MCF 10A (cell line): ENCODE measurements at regions not wholly inside any gene's neighbourhood (a gene's known extent, or its start where the extent isn't known, plus 50 kb on each side); places are given as distances from the start of the nearest gene placed in this dataset.

ENCODE experiments used
- BruUV-seq: library from RNA; stranded (reverse); fragments of 400-500 nt; replicated peaks from 2 replicates; lab custom pipeline; 2021; lab: Mats Ljungman, UMichigan
- CTCF ChIA-PET: fragments of 300-600 bp; sonication (Branson Sonifier 250); formaldehyde crosslinking; extraction: SDS; loops from one replicate; lab custom pipeline; 2021; ENCODE audit warnings: antibody characterized with exemption, inconsistent platforms; lab: Yijun Ruan, JAX
- POLR2A ChIA-PET: fragments of 300-600, 350-650 bp; sonication (Branson Sonifier 250); formaldehyde crosslinking; extraction: SDS; loops from one replicate; lab custom pipeline; 2020; ENCODE audit warnings: antibody characterized with exemption, inconsistent platforms; lab: Yijun Ruan, JAX
- DNase-seq: peaks from one replicate; pipeline ENCODE4 v3.0.0-alpha.2; 2018; ENCODE audit not compliant: unreplicated experiment
- H3K27ac Mint-ChIP-seq: one replicate; pipeline ENCODE4 v1.8.0; 2022; ENCODE audit warnings: mild to moderate bottlenecking, low read depth, mixed read lengths; ENCODE audit not compliant: unreplicated experiment
- H3K27me3 Mint-ChIP-seq: one replicate; pipeline ENCODE4 v1.8.0; 2022; ENCODE audit warnings: mixed read lengths; ENCODE audit not compliant: insufficient read depth, unreplicated experiment
- H3K36me3 Mint-ChIP-seq: one replicate; pipeline ENCODE4 v1.8.0; 2022; ENCODE audit warnings: mild to moderate bottlenecking, moderate library complexity, mixed read lengths; ENCODE audit not compliant: insufficient read depth, unreplicated experiment
- H3K4me1 Mint-ChIP-seq: one replicate; pipeline ENCODE4 v1.8.0; 2022; ENCODE audit warnings: mixed read lengths; ENCODE audit not compliant: insufficient read depth, unreplicated experiment
- H3K4me3 Mint-ChIP-seq: one replicate; pipeline ENCODE4 v1.8.0; 2022; ENCODE audit warnings: mild to moderate bottlenecking, moderate library complexity, mixed read lengths; ENCODE audit not compliant: unreplicated experiment
- H3K9me3 Mint-ChIP-seq: one replicate; pipeline ENCODE4 v1.8.0; 2022; ENCODE audit warnings: mixed read lengths; ENCODE audit not compliant: unreplicated experiment
- CTCF ChIP-seq: fragments of 200-600 bp; IDR thresholded peaks from one replicate; pipeline ENCODE4 v1.8.0; 2022; ENCODE audit warnings: antibody characterized with exemption, mild to moderate bottlenecking; ENCODE audit not compliant: unreplicated experiment
- intact Hi-C: fragments of 100-400 bp; cut with micrococcal nuclease; formaldehyde crosslinking; loops from 2 replicates; pipeline ENCODE4 v1.14.1; 2022

GRCh38 chr1:83781667-83782066 lies 217.3 kb downstream of the TTLL7 start:
- intact Hi-C loops, result no loop called here
- POLR2A ChIA-PET, result no interaction called here
- Mint-ChIP-seq H3K9me3 (no peaks in the 10 kb centered on the region), H3K4me1 (no peaks in the 10 kb centered on the region), H3K36me3 (no peaks in the 10 kb centered on the region), H3K27ac (no peak overlapping the region), H3K27me3 (no peaks in the 10 kb centered on the region), H3K4me3 (no peak overlapping the region)
- TF ChIP-seq CTCF, result no peak
- CTCF ChIA-PET, result interaction anchor here (1.1 kb wide), 1 partner anchor 12 kb away, joined by 3 read pairs; no protein-coding TSS in a partner anchor
- no TSS peak for BruUV-seq
- DNase-seq, result no peak

- no peaks in the 10 kb centered on the region for H3K27me3 Mint-ChIP-seq
- no TSS peak for BruUV-seq
- H3K4me1 Mint-ChIP-seq, result no peaks in the 10 kb centered on the region
- H3K4me3 Mint-ChIP-seq, result no peak overlapping the region
- intact Hi-C loops, result no loop called here
- no peak overlapping the region for H3K27ac Mint-ChIP-seq
- CTCF ChIA-PET, result no interaction called here
- no peaks in the 10 kb centered on the region for H3K36me3 Mint-ChIP-seq
- no peak for DNase-seq
- TF ChIP-seq CTCF, result no peak
- POLR2A ChIA-PET, result no interaction called here
- no peaks in the 10 kb centered on the region for H3K9me3 Mint-ChIP-seq
Observed at GRCh38 chr1:83779565-83779964, 219.4 kb downstream of the TTLL7 start.

- Mint-ChIP-seq H3K4me3 (no peak overlapping the region), H3K27ac (no peak overlapping the region), H3K36me3 (no peaks in the 10 kb centered on the region), H3K4me1 (no peaks in the 10 kb centered on the region), H3K9me3 (no peaks in the 10 kb centered on the region), H3K27me3 (no peaks in the 10 kb centered on the region)
- ChIA-PET CTCF (no interaction called here), POLR2A (no interaction called here)
- no TSS peak for BruUV-seq
- DNase-seq, result no peak
- intact Hi-C loops, result no loop called here
- TF ChIP-seq CTCF, result no peak
Observed at GRCh38 chr1:83777758-83778101, 221.2 kb downstream of the TTLL7 start.

GRCh38 chr1:83776913-83777757 lies 221.8 kb downstream of the TTLL7 start:
- no peak for TF ChIP-seq CTCF
- Mint-ChIP-seq H3K4me3 (no peak overlapping the region), H3K27ac (no peak overlapping the region), H3K9me3 (no peaks in the 10 kb centered on the region), H3K27me3 (no peaks in the 10 kb centered on the region), H3K4me1 (no peaks in the 10 kb centered on the region), H3K36me3 (no peaks in the 10 kb centered on the region)
- intact Hi-C loops, result no loop called here
- POLR2A ChIA-PET, result no interaction called here
- no peak for DNase-seq
- CTCF ChIA-PET, result interaction anchor here (0.6 kb wide), 1 partner anchor 1767 kb away, joined by 3 read pairs; no protein-coding TSS in a partner anchor
- BruUV-seq, result no TSS peak
